ENCODE measurements at regions not wholly inside any gene's neighbourhood (a gene's known extent, or its start where the extent isn't known, plus 50 kb on each side); places are given as distances from the start of the nearest gene placed in this dataset.

DNA sequence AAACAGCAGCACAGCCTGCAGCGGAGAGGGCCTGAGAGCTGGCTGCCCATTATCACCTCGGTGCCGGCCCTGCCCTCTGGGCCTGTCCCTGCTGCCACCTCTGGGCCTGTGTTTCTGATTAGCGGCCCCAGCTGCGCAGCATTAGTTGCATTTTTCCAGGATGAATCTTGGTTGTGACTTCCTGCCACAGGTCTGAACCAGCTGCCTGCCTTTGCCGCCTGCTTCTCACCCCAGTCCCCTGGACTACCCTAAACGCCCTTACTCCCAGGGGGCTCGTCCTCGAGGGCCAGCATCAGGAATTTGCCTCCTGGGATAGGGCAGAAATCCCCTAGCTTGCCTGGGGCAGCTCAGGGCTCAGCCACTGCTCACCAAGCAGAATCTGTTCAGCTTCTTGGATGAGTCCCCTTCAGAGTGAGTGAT, 342.8 kb downstream of the DYSF start:
- no peak overlapping the region for H3K4me3 ChIP-seq (ENCODE audit: low read depth, low read length)
- no peak for DNase-seq (ENCODE audit: low read depth)
- TF ChIP-seq, protein P1, sequence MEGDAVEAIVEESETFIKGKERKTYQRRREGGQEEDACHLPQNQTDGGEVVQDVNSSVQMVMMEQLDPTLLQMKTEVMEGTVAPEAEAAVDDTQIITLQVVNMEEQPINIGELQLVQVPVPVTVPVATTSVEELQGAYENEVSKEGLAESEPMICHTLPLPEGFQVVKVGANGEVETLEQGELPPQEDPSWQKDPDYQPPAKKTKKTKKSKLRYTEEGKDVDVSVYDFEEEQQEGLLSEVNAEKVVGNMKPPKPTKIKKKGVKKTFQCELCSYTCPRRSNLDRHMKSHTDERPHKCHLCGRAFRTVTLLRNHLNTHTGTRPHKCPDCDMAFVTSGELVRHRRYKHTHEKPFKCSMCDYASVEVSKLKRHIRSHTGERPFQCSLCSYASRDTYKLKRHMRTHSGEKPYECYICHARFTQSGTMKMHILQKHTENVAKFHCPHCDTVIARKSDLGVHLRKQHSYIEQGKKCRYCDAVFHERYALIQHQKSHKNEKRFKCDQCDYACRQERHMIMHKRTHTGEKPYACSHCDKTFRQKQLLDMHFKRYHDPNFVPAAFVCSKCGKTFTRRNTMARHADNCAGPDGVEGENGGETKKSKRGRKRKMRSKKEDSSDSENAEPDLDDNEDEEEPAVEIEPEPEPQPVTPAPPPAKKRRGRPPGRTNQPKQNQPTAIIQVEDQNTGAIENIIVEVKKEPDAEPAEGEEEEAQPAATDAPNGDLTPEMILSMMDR (IDR thresholded peaks at IDR 0.05; ENCODE audit: low read depth, low read length, missing control alignments): no peak

- DNase-seq (ENCODE audit: low read depth): no peak
- no peak overlapping the region for H3K4me3 ChIP-seq (ENCODE audit: low read depth, low read length)
- TF ChIP-seq, protein P1 (IDR thresholded peaks at IDR 0.05; ENCODE audit: low read depth, low read length, missing control alignments): no peak
Observed at GRCh38 chr2:71795486-71795885, 342.1 kb downstream of the DYSF start.

- no peak for DNase-seq (ENCODE audit: low read depth)
- TF ChIP-seq, protein P1 (IDR thresholded peaks at IDR 0.05; ENCODE audit: low read depth, low read length, missing control alignments): no peak
- H3K4me3 ChIP-seq (ENCODE audit: low read depth, low read length): no peak overlapping the region
Observed at GRCh38 chr2:71794611-71795010, 341.2 kb downstream of the DYSF start.

GRCh38 chr2:71793926-71794325, 340.6 kb downstream of the DYSF start:
- TF ChIP-seq, protein P1 (IDR thresholded peaks at IDR 0.05; ENCODE audit: low read depth, low read length, missing control alignments): no peak
- no peak for DNase-seq (ENCODE audit: low read depth)
- no peak overlapping the region for H3K4me3 ChIP-seq (ENCODE audit: low read depth, low read length)

DNA sequence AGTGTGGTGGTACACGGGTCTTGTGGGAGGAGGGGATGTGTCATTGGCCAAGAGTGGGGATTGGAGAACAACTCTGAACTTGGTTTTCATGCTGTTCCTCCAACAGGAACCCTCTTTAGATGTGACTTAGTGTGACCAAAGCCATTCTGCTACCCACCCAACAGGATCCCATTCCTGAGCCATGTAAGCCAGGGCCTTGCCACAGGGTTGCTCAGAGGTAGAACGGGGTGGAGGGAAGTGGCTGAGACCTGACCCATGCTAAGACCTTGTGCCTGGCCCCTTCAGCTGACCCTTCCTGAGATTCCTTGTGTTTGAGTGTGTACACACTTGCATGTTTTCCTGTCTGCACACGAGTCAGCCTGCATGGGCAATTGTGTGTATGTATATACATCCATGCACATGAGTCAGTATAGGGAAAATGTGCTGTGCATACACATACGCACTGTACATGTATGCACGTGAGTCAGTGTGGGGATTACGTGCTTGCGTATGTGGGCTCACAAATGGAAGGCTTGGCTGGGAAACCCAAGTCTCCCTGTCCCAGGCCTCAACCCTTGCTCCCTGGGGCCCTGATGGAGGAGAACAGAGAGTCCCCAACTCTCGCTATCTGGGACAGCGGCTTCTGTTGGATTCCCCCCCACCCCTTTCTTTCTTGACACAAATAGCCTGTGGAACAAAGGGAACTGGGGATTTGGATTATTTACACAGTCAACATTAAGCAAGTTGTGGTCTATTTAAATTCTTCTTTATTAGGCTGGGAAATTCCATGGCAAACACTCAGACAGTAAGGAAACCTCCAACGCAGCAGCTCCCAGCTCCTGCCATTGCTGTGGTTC, 339.8 kb downstream of the DYSF start:
- no peak overlapping the region for H3K4me3 ChIP-seq (ENCODE audit: low read depth, low read length)
- TF ChIP-seq, protein P1 (IDR thresholded peaks at IDR 0.05; ENCODE audit: low read depth, low read length, missing control alignments): no peak
- no peak for DNase-seq (ENCODE audit: low read depth)

DNA sequence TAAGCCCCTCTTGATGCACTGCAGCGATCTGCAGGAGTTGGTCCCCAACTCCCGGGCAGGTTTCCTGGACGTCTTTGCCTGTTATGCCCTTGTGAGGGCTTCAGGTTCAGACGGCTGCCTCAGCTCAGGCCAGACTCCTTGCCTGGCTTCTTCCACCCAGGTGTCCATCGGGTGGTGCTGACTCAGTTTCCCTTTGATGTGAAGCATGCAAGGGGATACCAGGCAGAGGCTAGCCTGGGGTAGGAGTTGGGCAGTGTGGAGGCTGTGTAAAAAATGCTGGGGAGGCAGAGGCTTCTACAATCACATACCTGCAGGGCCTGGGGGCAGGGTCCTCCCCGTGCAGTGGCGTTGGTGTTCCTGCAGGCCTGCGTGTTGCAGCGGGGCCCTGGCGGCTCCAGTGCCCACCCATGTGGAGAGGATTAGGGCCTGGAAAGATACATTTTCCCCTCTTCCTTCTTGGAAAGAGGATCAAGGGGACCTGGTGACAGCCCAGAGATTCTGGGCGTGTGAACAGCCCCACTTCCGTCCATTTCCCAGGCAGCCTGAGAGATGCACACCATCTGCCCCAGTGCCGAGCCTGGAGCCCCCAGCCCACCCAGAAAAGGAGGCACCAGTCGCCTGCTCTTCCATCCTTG, 338.3 kb downstream of the DYSF start:
- no peak for DNase-seq (ENCODE audit: low read depth)
- no peak overlapping the region for H3K4me3 ChIP-seq (ENCODE audit: low read depth, low read length)
- TF ChIP-seq, protein P1 (IDR thresholded peaks at IDR 0.05; ENCODE audit: low read depth, low read length, missing control alignments): no peak
